Neural progenitor cell (in vitro differentiated cells): ENCODE measurements at regions not wholly inside any gene's neighbourhood (a gene's known extent, or its start where the extent isn't known, plus 50 kb on each side); places are given as distances from the start of the nearest gene placed in this dataset.

Experiments
- DNase-seq: peaks from one replicate; pipeline ENCODE4 v3.0.0-alpha.2; 2016; ENCODE audit warnings: low spot score
- H2AFZ ChIP-seq: fragments of 200-600 bp; sonication (generic); replicated peaks from 2 replicates; pipeline ENCODE4 v1.6.1; 2016; ENCODE audit warnings: antibody characterized with exemption
- H3F3A ChIP-seq: fragments of 200-600 bp; sonication (generic); 2 replicates; pipeline ENCODE4 v1.6.1; 2016; ENCODE audit warnings: antibody characterized with exemption, low read depth
- H3K27ac ChIP-seq: fragments of 200-600 bp; sonication (generic); 2 replicates; pipeline ENCODE4 v1.5.1; 2016; ENCODE audit warnings: mild to moderate bottlenecking
- H3K27me3 ChIP-seq: fragments of 200-600 bp; sonication (generic); 2 replicates; pipeline ENCODE4 v1.6.1; 2016; ENCODE audit warnings: mild to moderate bottlenecking, moderate library complexity
- H3K36me3 ChIP-seq: fragments of 200-600 bp; sonication (generic); 2 replicates; pipeline ENCODE4 v1.5.1; 2016
- H3K4me1 ChIP-seq: fragments of 200-600 bp; sonication (generic); 2 replicates; pipeline ENCODE4 v1.6.1; 2016; ENCODE audit warnings: mixed run types
- H3K4me2 ChIP-seq: fragments of 200-600 bp; sonication (generic); 2 replicates; pipeline ENCODE4 v1.6.1; 2016
- H3K4me3 ChIP-seq: fragments of 200-600 bp; sonication (generic); 2 replicates; pipeline ENCODE4 v1.5.1; 2016
- H3K79me2 ChIP-seq: fragments of 200-600 bp; sonication (generic); 2 replicates; pipeline ENCODE4 v1.6.1; 2016; ENCODE audit warnings: low read depth
- H3K9ac ChIP-seq: fragments of 200-600 bp; sonication (generic); 2 replicates; pipeline ENCODE4 v1.6.1; 2016
- H3K9me3 ChIP-seq: fragments of 200-600 bp; sonication (generic); 2 replicates; pipeline ENCODE4 v1.5.1; 2016; ENCODE audit warnings: low read depth
- H4K20me1 ChIP-seq: fragments of 200-600 bp; sonication (generic); 2 replicates; pipeline ENCODE4 v1.6.1; 2016; ENCODE audit warnings: low read depth
- H3K27ac Mint-ChIP-seq: 3 replicates; pipeline ENCODE4 v1.8.0; 2021; ENCODE audit warnings: mixed read lengths
- H3K27me3 Mint-ChIP-seq: 2 replicates; pipeline ENCODE4 v1.8.0; 2022; ENCODE audit warnings: low read depth, mild to moderate bottlenecking, inconsistent platforms, moderate library complexity, mixed read lengths; ENCODE audit not compliant: insufficient read depth
- H3K36me3 Mint-ChIP-seq: 3 replicates; pipeline ENCODE4 v1.8.0; 2021; ENCODE audit warnings: mixed read lengths
- H3K4me1 Mint-ChIP-seq: 3 replicates; pipeline ENCODE4 v1.8.0; 2021; ENCODE audit warnings: mixed read lengths
- H3K4me3 Mint-ChIP-seq: 3 replicates; pipeline ENCODE4 v1.8.0; 2021; ENCODE audit warnings: mild to moderate bottlenecking, moderate library complexity, mixed read lengths
- H3K9me3 Mint-ChIP-seq: 3 replicates; pipeline ENCODE4 v1.8.0; 2020; ENCODE audit warnings: mixed read lengths
- CTCF ChIP-seq: fragments of 200-600 bp; sonication (generic); IDR thresholded peaks from 2 replicates; pipeline ENCODE4 v1.5.1; 2017; ENCODE audit warnings: antibody characterized with exemption, mild to moderate bottlenecking
- EZH2 ChIP-seq: fragments of 200-600 bp; sonication (generic); IDR thresholded peaks from 2 replicates; pipeline ENCODE4 v1.6.1; 2017; ENCODE audit warnings: antibody characterized with exemption, mild to moderate bottlenecking, moderate library complexity
- EZH2phosphoT487 ChIP-seq: fragments of 200-600 bp; sonication (generic); IDR thresholded peaks from 2 replicates; pipeline ENCODE4 v1.6.1; 2017; ENCODE audit warnings: antibody characterized with exemption

DNA sequence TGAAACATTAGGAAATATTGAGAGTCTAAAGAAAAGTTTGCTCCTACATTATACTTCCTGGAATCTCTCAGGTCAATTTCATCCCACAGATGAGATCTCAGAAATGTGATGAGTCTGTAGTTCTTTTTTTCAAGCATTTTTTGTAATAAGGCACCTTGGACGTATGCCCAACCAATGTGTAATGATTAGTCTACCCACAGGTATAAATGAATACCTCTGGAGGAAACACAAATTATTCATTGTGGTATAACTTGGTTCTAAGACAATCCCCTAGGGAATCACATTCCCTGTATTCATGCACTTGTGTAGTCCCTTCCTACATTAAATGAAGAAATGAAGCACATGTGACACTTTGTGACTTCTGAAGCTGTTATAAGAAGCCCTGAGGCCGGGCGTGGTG lies 596.2 kb upstream of the UBE2E2 start:
- no peak overlapping the region for H2AFZ ChIP-seq
- H3K4me1 Mint-ChIP-seq: no peaks in the 10 kb centered on the region
- no peak overlapping the region for H3K27ac ChIP-seq
- no peaks in the 10 kb centered on the region for H3K9me3 Mint-ChIP-seq
- H4K20me1 ChIP-seq: no peaks in the 10 kb centered on the region
- H3F3A ChIP-seq: no peaks in the 10 kb centered on the region
- no peaks in the 10 kb centered on the region for H3K9me3 ChIP-seq
- no peaks in the 10 kb centered on the region for H3K4me1 ChIP-seq
- H3K27ac Mint-ChIP-seq: no peak overlapping the region
- no peaks in the 10 kb centered on the region for H3K79me2 ChIP-seq
- no peak overlapping the region for H3K4me3 Mint-ChIP-seq
- H3K36me3 ChIP-seq: no peaks in the 10 kb centered on the region
- no peaks in the 10 kb centered on the region for H3K27me3 ChIP-seq
- H3K4me3 ChIP-seq: no peak overlapping the region
- no peaks in the 10 kb centered on the region for H3K27me3 Mint-ChIP-seq
- no peak overlapping the region for H3K4me2 ChIP-seq
- H3K36me3 Mint-ChIP-seq: no peaks in the 10 kb centered on the region
- no peak for DNase-seq
- TF ChIP-seq CTCF (no peak), EZH2phosphoT487 (no peak), EZH2 (no peak)
- H3K9ac ChIP-seq: no peak overlapping the region

GRCh38 chr3:22608093-22608492 lies 595.0 kb upstream of the UBE2E2 start:
- H3K4me2 ChIP-seq: no peak overlapping the region
- no peaks in the 10 kb centered on the region for H3K9me3 ChIP-seq
- no peaks in the 10 kb centered on the region for H3K27me3 Mint-ChIP-seq
- no peak overlapping the region for H2AFZ ChIP-seq
- H3K4me1 Mint-ChIP-seq: no peaks in the 10 kb centered on the region
- no peaks in the 10 kb centered on the region for H3K79me2 ChIP-seq
- H3K36me3 Mint-ChIP-seq: no peaks in the 10 kb centered on the region
- no peak overlapping the region for H3K27ac ChIP-seq
- no peak overlapping the region for H3K4me3 ChIP-seq
- H3F3A ChIP-seq: no peaks in the 10 kb centered on the region
- H3K9ac ChIP-seq: no peak overlapping the region
- no peaks in the 10 kb centered on the region for H4K20me1 ChIP-seq
- no peak overlapping the region for H3K4me3 Mint-ChIP-seq
- TF ChIP-seq EZH2phosphoT487: no peak
- TF ChIP-seq EZH2: no peak
- no peak for TF ChIP-seq CTCF
- no peaks in the 10 kb centered on the region for H3K27me3 ChIP-seq
- no peak overlapping the region for H3K27ac Mint-ChIP-seq
- H3K9me3 Mint-ChIP-seq: no peaks in the 10 kb centered on the region
- DNase-seq: no peak
- H3K4me1 ChIP-seq: no peaks in the 10 kb centered on the region
- no peaks in the 10 kb centered on the region for H3K36me3 ChIP-seq

DNA sequence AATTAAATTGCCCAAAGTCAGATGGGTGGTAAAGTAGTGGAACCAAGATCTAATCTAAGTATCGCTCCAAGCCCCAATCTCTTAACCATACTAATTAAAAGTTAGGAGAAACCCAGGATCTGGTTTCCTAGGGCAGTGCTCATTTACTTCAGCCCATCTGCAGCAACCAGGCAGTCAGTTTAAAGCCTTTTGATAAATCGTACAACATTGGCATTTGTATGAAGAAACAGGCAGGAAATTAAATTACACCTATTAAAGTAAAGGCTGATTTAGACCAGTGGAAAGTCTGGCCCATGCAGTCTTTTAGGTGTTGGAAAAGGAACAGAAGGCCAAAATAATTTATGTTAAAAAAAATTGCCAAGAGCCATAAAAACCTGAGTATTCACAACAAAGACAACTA lies 594.4 kb upstream of the UBE2E2 start:
- Histone ChIP-seq H3K27ac (no peak overlapping the region), H3K36me3 (no peaks in the 10 kb centered on the region), H3K9ac (no peak overlapping the region), H3K4me3 (no peak overlapping the region), H3K9me3 (no peaks in the 10 kb centered on the region), H3K4me2 (no peak overlapping the region), H3K27me3 (no peaks in the 10 kb centered on the region), H2AFZ (no peak overlapping the region), H3F3A (no peaks in the 10 kb centered on the region), H3K4me1 (no peaks in the 10 kb centered on the region), H4K20me1 (no peaks in the 10 kb centered on the region), H3K79me2 (no peaks in the 10 kb centered on the region)
- H3K36me3 Mint-ChIP-seq: no peaks in the 10 kb centered on the region
- no peak for DNase-seq
- no peak overlapping the region for H3K27ac Mint-ChIP-seq
- no peaks in the 10 kb centered on the region for H3K4me1 Mint-ChIP-seq
- TF ChIP-seq EZH2 (no peak), CTCF (no peak), EZH2phosphoT487 (no peak)
- H3K4me3 Mint-ChIP-seq: no peak overlapping the region
- no peaks in the 10 kb centered on the region for H3K9me3 Mint-ChIP-seq
- no peaks in the 10 kb centered on the region for H3K27me3 Mint-ChIP-seq

- Mint-ChIP-seq H3K36me3 (no peaks in the 10 kb centered on the region), H3K4me1 (no peaks in the 10 kb centered on the region), H3K4me3 (no peak overlapping the region), H3K27me3 (no peaks in the 10 kb centered on the region), H3K9me3 (no peaks in the 10 kb centered on the region), H3K27ac (no peak overlapping the region)
- Histone ChIP-seq H3K79me2 (no peaks in the 10 kb centered on the region), H4K20me1 (no peaks in the 10 kb centered on the region), H3K36me3 (no peaks in the 10 kb centered on the region), H3K27me3 (no peaks in the 10 kb centered on the region), H3K4me3 (no peak overlapping the region), H3K9ac (no peak overlapping the region), H3F3A (no peaks in the 10 kb centered on the region), H3K27ac (no peak overlapping the region), H3K4me2 (no peak overlapping the region), H3K9me3 (no peaks in the 10 kb centered on the region), H2AFZ (no peak overlapping the region), H3K4me1 (no peaks in the 10 kb centered on the region)
- DNase-seq: no peak
- TF ChIP-seq EZH2phosphoT487: no peak
- TF ChIP-seq CTCF: no peak
- TF ChIP-seq EZH2: no peak
Observed at GRCh38 chr3:22609139-22609538, 594.0 kb upstream of the UBE2E2 start.
